Keratinocyte (primary cell): ENCODE measurements at regions not wholly inside any gene's neighbourhood (a gene's known extent, or its start where the extent isn't known, plus 50 kb on each side); places are given as distances from the start of the nearest gene placed in this dataset.
A peak's percentile ranks its signal among the peaks of the same experiment; 100 is the strongest.

ENCODE experiments used
- DNase-seq: peaks from one replicate; pipeline ENCODE4 v3.0.0-alpha.2; 2011; ENCODE audit warnings: low read depth, missing footprints, low spot score
- FAIRE-seq: peaks from 2 replicates; lab custom pipeline; 2011; peaks lifted over from hg19 to GRCh38; lab: Jason Lieb, UNC
- H2AFZ ChIP-seq: 2 replicates; pipeline ENCODE4 v1.6.0; 2012; ENCODE audit warnings: low read length, control low read depth, inconsistent platforms; ENCODE audit not compliant: control insufficient read depth
- H3K27ac ChIP-seq: 2 replicates; pipeline ENCODE4 v1.5.1; 2011; ENCODE audit warnings: low read length; ENCODE audit not compliant: control insufficient read depth, insufficient read depth
- H3K27me3 ChIP-seq: 3 replicates; pipeline ENCODE4 v1.6.0; 2011; ENCODE audit warnings: low read length; ENCODE audit not compliant: control insufficient read depth, insufficient read depth; ENCODE audit errors: extremely low read depth
- H3K36me3 ChIP-seq, 2 experiments: 2 replicates in 1 of 2; 3 replicates in 1 of 2; pipeline ENCODE4 v1.5.1; 2011; ENCODE audit warnings: low read length in 2 of 2, mild to moderate bottlenecking in 1 of 2; ENCODE audit not compliant: control insufficient read depth in 2 of 2, insufficient read depth in 2 of 2; ENCODE audit errors: extremely low read depth in 1 of 2
- H3K4me1 ChIP-seq: 3 replicates; pipeline ENCODE4 v1.5.1; 2011; ENCODE audit warnings: low read length; ENCODE audit not compliant: control insufficient read depth, insufficient read depth; ENCODE audit errors: extremely low read depth
- H3K4me2 ChIP-seq: 3 replicates; pipeline ENCODE4 v1.6.0; 2011; ENCODE audit warnings: low read depth, low read length; ENCODE audit not compliant: control insufficient read depth, insufficient read depth; ENCODE audit errors: extremely low read depth
- H3K4me3 ChIP-seq, 3 experiments: fragments of 200-600 bp in 1 of 3; sonication (generic) in 1 of 3; 2 replicates in 2 of 3; 3 replicates in 1 of 3; pipeline ENCODE4 v1.5.1; 2011 to 2016; ENCODE audit warnings: low read length in 3 of 3, mild to moderate bottlenecking in 3 of 3, control low read depth in 2 of 3, inconsistent platforms in 1 of 3, low read depth in 1 of 3, mixed read lengths in 1 of 3, mixed run types in 1 of 3, moderate library complexity in 1 of 3; ENCODE audit not compliant: control insufficient read depth in 2 of 3, insufficient read depth in 2 of 3; ENCODE audit errors: extremely low read depth in 1 of 3
- H3K79me2 ChIP-seq: 2 replicates; pipeline ENCODE4 v1.6.0; 2012; ENCODE audit warnings: low read length; ENCODE audit not compliant: control insufficient read depth, insufficient read depth
- H3K9ac ChIP-seq: 3 replicates; pipeline ENCODE4 v1.6.0; 2011; ENCODE audit warnings: low read length; ENCODE audit not compliant: control insufficient read depth, insufficient read depth; ENCODE audit errors: extremely low read depth
- H3K9me1 ChIP-seq: 3 replicates; pipeline ENCODE4 v1.6.0; 2011; ENCODE audit warnings: low read length; ENCODE audit not compliant: control insufficient read depth, insufficient read depth; ENCODE audit errors: extremely low read depth
- H3K9me3 ChIP-seq: 2 replicates; pipeline ENCODE4 v1.5.1; 2012; ENCODE audit warnings: low read depth, low read length; ENCODE audit not compliant: control insufficient read depth
- H4K20me1 ChIP-seq: 3 replicates; pipeline ENCODE4 v1.6.0; 2011; ENCODE audit warnings: low read length; ENCODE audit not compliant: control insufficient read depth, insufficient read depth; ENCODE audit errors: extremely low read depth
- CTCF ChIP-seq, 3 experiments: IDR thresholded peaks in 1 of 3; conservative IDR thresholded peaks in 1 of 3; optimal IDR thresholded peaks in 1 of 3; 2 replicates in 2 of 3; 3 replicates in 1 of 3; pipeline versions ENCODE3 to v1.5.1; 2011; ENCODE audit warnings: low read length in 3 of 3, mild to moderate bottlenecking in 3 of 3, moderate library complexity in 2 of 3, control low read depth in 1 of 3, inconsistent platforms in 1 of 3; ENCODE audit not compliant: insufficient read depth in 2 of 3; ENCODE audit errors: extremely low read depth in 1 of 3
- EZH2 ChIP-seq: IDR thresholded peaks from one replicate; pipeline ENCODE4 v1.6.1; 2012; ENCODE audit warnings: inconsistent platforms, mild to moderate bottlenecking, low read length, moderate library complexity
- dilution Hi-C: fragments of 300-500 bp; cut with MboI; formaldehyde crosslinking; loops from one replicate; pipeline ENCODE4 v1.7.0; 2020; ENCODE audit warnings: low sequenced_read_pairs; ENCODE audit not compliant: extremely low pct_ligation_motif_present

- no peaks in the 10 kb centered on the region for H3K9me1 ChIP-seq
- H3K27me3 ChIP-seq: no peaks in the 10 kb centered on the region
- peaks cover 14% of the 10 kb centered on the region for H4K20me1 ChIP-seq
- dilution Hi-C loops: no loop called here
- no peak for DNase-seq
- H2AFZ ChIP-seq: no peak overlapping the region
- peaks cover 2% of the 10 kb centered on the region for H3K9me3 ChIP-seq
- peak overlapping the region; percentile 62 for H3K9ac ChIP-seq
- peaks cover 64% of the 10 kb centered on the region for H3K4me1 ChIP-seq
- no peak for TF ChIP-seq EZH2
- TF ChIP-seq CTCF (optimal IDR thresholded peaks at IDR 0.05 in 1 of 3, IDR thresholded peaks at IDR 0.05 in 1 of 3, conservative IDR thresholded peaks at IDR 0.05 in 1 of 3; ENCODE audit: extremely low read depth in 1 of 3, insufficient read depth in 2 of 3, low read length in 3 of 3): no peak
- FAIRE-seq: peak; percentile 20
- H3K4me3 ChIP-seq: peak overlapping the region in 2 of 3 experiments; percentile 28 to 41
- peak overlapping the region; percentile 74 for H3K4me2 ChIP-seq
- H3K27ac ChIP-seq: peak overlapping the region; percentile 94
- peaks cover 0 to 5% of the 10 kb centered on the region in 2 experiments for H3K36me3 ChIP-seq
- peaks cover 81% of the 10 kb centered on the region for H3K79me2 ChIP-seq
These were observed 348.0 kb downstream of the SOX9 start for GRCh38 chr17:72468841-72469240.

- dilution Hi-C loops: no loop called here
- no peak for FAIRE-seq
- H4K20me1 ChIP-seq: peaks cover 14% of the 10 kb centered on the region
These were observed 349.4 kb downstream of the SOX9 start for GRCh38 chr17:72470121-72470705.

More at GRCh38 chr17:72470121-72470705, 349.4 kb downstream of the SOX9 start:
- Histone ChIP-seq H3K4me1 (peaks cover 58% of the 10 kb centered on the region), H3K27me3 (no peaks in the 10 kb centered on the region), H3K79me2 (peaks cover 81% of the 10 kb centered on the region), H3K4me2 (no peak overlapping the region), H3K27ac (peak overlapping the region; percentile 94), H3K9ac (peak overlapping the region; percentile 9), H3K9me3 (no peaks in the 10 kb centered on the region), H2AFZ (no peak overlapping the region), H3K36me3 (peaks cover 0 to 5% of the 10 kb centered on the region in 2 experiments), H3K9me1 (no peaks in the 10 kb centered on the region), H3K4me3 (no peak overlapping the region)
- DNase-seq: no peak
- TF ChIP-seq EZH2 (no peak), CTCF (optimal IDR thresholded peaks at IDR 0.05 in 1 of 3, IDR thresholded peaks at IDR 0.05 in 1 of 3, conservative IDR thresholded peaks at IDR 0.05 in 1 of 3; ENCODE audit: extremely low read depth in 1 of 3, insufficient read depth in 2 of 3, low read length in 3 of 3) (no peak)
